HG03565 (cell line): ENCODE measurements at regions not wholly inside any gene's neighbourhood (a gene's known extent, or its start where the extent isn't known, plus 50 kb on each side); places are given as distances from the start of the nearest gene placed in this dataset.
"Not testable (repeated sequence)": the region's sequence is repeated elsewhere in the genome, so short reads cannot be mapped to it uniquely, and the experiment has no call there.

Experiments used
- ATAC-seq: cut with Tn5 transposase; IDR thresholded peaks from one replicate; pipeline ENCODE4 v1.9.1; 2021; ENCODE audit warnings: mild to moderate bottlenecking, moderate library complexity; ENCODE audit not compliant: unreplicated experiment

- no peak for ATAC-seq
Observed at GRCh38 chr4:112770114-112770513, 133.2 kb downstream of the LARP7 start.

- no peak for ATAC-seq
Observed at GRCh38 chr4:112775801-112776200, 138.9 kb downstream of the LARP7 start.

DNA sequence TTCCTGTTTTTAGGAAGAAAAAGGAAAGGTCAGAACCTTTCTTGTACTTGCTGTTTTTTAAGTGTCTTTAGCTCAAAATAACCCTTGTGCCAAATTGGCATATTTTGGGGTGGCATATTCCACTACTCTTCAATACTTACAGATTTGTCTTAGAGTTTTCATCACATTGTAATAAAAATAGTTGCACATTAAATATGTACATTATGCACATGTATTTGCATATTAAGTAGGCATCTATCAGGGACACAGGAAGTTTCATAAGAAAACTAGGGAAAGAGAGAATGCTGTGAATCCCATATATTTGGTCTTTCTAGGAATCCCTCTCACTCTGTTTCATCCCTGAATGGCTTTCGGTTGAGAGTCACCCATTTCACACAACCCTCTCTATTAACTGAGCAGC is 139.6 kb downstream of the LARP7 start:
- ATAC-seq: no peak

DNA sequence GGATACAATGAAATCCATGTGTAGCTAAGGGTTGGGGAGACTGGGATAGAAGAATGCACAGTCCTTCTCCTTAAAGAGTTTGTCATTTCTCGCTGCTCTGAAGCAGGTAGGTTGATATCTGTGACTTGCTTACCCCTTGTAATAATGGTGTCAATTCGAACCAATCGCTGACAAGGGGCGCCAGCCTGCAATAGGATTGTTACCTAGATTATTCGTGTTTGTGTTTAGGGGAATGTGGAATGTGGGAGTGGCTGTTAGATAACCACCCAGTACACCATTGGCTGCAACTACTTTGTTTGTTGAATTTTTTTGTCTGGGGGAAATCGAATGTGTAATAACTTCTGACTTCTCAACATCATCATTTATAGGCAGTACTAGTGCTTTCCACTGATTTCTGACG is 141.6 kb downstream of the LARP7 start:
- ATAC-seq: no peak

- ATAC-seq: no peak
Observed at GRCh38 chr4:112793033-112793432, 156.1 kb downstream of the LARP7 start.

DNA sequence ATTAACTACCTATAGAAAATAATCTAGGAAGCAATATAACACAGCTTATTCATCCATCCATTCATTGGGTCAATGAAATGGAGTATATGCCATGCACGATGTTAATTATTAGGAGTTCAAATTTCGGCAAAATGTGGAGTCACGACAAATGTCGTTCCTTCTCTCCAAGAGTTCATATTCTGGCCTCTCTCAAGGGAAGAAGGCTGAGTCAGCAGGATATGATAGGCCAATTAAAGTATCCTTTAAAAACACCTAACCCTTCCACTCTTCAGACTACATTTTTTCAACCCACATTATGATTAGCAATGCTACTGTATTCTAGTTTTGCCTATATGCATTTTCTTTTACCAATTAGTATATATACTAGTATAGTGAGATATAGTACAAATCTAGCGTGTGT is 163.1 kb downstream of the LARP7 start:
- ATAC-seq: no peak

DNA sequence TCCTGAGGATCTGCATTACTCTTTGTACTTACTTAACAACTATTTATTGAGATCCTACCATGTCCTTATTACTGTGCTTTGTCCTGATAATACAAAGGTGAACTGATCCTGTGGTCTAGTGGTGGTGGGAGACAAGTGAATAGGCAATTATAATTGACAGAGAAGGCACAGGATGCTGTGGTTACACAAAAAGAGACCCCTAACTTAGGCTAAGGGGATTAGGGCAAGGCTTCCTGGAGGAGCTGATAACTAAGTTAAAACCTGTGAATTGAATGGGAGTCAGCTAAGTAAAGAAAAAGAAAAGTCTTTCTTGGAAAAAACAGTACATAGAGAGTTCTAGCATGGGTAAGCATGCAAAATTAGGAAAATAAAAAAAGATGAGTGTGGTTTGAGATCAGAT is 164.4 kb downstream of the LARP7 start:
- no peak for ATAC-seq

DNA sequence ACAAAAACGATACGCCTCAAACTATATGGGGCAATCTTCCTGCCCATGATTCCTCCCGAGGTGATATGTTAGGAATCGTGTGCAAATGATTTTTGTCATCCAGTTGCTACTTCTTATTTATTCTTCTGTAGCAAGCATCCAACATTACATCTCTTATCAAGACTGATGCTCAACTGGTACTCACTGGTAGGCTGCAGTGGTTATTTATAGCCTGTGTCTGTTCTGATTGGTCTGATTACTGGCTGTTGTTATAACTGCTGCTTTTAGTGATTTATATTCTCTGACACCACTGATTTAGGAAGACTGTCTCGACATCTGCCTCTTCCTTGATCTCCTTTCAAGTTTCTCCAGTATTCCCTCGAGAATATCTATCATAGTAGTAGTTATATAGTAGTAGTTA is 165.8 kb downstream of the LARP7 start:
- no peak for ATAC-seq

DNA sequence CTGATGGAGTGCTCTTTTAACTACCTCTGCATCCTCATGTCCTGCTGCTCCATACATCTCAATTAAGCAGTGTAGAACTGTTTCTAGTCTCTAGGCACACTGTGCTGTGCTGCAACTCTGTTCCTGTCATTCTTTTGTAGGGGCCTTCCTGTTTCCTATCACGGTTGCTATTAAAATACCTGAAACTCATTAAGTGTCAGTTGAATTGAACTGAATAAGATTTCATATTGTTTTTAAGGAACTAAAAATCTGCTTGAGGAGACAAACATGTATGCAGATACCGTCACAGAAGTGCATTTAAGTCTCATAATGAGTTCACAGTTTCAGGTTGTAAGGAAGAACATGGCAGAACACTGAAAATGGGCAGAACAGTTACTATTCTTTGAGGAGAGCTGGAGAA is 170.1 kb downstream of the LARP7 start:
- ATAC-seq: peak; percentile 78

- ATAC-seq: no peak
Observed at GRCh38 chr4:112808001-112808400, 171.1 kb downstream of the LARP7 start.

DNA sequence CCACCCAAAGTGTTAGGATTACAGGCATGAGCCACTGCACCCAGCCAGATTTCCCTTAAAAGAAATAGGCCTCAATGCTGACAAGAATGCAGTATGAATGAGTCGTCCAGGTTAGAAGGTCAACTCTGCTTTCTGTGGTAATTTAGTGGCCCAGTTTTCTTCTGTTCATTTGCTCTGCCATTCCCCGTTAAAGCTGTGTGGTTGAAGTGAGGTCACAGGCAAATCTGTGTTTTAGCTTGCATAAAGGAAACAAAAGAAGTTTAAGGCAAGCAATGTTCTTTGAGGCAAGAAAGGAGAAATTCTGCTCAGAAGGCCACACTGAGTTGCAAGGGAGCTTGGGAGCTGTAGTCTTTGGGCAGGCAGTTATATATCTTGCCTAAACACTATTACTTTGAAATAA is 176.8 kb downstream of the LARP7 start:
- peak; percentile 38 for ATAC-seq

GRCh38 chr4:112817933-112818593 is 181.1 kb downstream of the LARP7 start:
- ATAC-seq: peak; percentile 93

DNA sequence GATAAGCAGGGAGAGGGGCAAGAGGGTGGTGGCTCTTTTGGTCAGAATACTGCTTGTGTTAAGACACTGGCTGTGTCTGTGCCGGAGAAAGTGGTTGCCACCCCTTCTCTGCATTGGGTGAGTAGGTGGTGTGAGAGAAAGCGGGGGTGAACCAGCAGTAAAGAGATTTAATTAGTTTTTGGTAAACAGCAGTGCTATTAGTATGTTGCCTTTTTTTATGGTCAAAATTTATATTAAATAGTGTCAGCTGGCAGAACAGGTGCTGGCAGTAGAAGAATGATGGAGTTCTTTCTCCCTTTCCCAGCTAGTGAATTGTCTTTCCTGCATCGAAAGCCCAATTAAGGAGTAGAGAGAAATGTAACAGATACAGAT is 181.6 kb downstream of the LARP7 start:
- ATAC-seq: peak; percentile 18

DNA sequence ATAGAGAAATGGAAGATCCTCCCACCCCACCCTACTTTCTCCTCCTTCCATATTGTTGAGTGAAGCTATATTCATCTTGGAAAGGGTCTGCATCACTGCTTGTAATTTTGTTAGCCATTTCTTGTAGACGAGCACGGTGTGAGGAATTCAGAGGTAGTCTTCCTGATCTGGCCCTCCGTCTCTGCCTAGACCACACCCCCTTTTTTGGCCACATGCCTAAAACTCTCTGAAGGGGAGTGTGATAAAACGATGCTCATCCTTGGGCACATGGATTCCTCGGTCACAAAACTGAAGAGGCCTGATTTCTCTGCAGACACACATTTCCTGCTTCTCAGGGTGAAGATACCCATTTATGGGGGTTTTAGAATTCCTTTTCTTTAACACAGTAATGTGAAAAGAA is 182.8 kb downstream of the LARP7 start:
- no peak for ATAC-seq

GRCh38 chr4:112823156-112823555 is 186.2 kb downstream of the LARP7 start:
- ATAC-seq: no peak

GRCh38 chr4:112823606-112824005 is 186.7 kb downstream of the LARP7 start:
- no peak for ATAC-seq

DNA sequence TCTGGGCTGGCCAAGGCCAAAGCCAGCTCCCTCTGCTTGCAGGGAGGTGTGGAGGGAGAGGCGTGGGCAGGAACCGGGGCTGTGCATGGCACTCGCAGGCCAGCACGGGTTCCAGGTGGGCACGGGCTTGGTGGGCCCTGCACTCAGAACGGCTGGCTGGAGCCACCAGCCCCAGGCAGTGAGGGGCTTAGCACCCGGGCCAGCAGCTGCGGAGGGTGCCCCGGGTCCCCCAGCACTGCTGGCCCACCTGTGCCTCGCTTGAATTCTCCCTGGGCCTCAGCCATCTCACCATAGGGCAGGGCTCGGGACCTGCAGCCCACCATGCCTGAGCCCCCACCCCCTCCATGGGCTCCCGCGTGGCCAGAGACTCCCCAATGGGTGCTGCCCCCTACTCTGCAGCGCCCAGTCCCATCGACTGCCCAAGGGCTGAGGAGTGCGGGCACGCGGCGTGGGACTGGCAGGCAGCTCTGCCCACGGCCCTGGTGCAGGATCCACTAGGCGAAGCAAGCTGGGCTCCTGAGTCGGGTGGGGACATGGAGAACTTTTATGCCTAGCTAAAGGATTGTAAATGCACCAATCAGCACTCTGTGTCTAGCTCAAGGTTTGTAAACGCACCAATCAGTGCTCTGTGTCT is 193.9 kb downstream of the LARP7 start:
- ATAC-seq: no peak

DNA sequence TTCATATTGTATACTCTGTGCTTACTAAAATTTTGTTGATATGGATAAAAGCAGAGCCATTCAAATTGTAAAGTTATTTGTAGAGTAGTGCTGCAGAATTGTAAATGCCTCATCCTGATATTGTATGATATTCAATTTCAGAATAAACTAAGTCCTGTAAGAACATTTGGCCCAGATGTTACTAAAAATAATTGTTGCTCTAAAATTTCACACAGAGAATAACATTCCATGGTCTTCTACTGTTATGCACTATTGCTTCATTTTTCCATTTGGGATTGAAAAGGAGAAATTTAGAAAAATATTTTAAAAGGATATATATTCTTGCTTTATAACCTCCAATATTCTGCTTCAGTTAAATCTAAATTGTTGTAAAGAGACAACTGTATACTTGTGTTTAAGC is 195.6 kb downstream of the LARP7 start:
- ATAC-seq: no peak

GRCh38 chr4:112836895-112837294 is 200.0 kb downstream of the LARP7 start:
- ATAC-seq: no peak

GRCh38 chr4:112838015-112838414 is 201.1 kb downstream of the LARP7 start:
- not testable (repeated sequence) for ATAC-seq

DNA sequence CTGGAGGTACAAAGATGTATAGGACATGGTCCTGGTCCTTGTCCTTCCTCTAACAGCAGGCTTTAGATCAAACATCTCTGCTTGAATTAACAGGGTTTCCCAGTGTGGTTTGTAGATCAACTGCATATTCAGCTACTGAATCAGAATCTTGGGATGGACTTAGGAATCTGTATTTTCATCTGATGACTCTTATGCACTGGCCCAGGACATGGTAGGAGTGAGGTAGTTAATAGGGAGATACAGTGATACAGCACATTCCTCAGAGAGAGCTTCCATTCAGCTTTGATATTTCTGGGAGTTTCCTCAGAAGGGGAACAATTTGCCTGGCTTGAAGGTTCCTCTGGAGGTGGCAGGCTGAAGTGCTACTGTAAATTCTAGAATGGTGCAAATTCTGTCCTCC is 203.1 kb downstream of the LARP7 start:
- ATAC-seq: no peak

DNA sequence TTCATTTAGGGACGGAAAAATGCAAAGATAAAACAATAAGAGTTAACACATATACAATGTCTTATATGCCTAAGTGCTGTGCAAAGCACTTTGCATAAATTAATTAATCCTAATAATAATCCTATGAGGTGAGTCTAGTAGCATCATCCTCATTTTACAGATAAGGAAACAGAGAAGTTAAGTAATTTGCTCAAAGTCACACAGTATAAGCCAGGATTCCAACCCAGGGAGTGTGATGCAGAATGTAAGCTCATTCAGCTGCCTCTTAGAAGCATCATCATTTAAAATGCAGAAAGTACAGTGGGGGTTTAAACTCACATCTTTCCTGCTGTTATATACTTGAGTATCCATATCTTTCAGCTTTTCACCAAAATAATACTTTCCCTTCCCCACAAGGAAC is 203.7 kb downstream of the LARP7 start:
- no peak for ATAC-seq

- no peak for ATAC-seq
Observed at GRCh38 chr4:112842513-112842912, 205.6 kb downstream of the LARP7 start.
